Gastrocnemius medialis (tissue), 4 donors: ENCODE measurements at regions not wholly inside any gene's neighbourhood (a gene's known extent, or its start where the extent isn't known, plus 50 kb on each side); places are given as distances from the start of the nearest gene placed in this dataset.

Experiments
- CTCF ChIP-seq, 5 experiments: fragments of 450-650 bp in 3 of 5; fragments of 200-600 bp in 2 of 5; sonication (generic) in 2 of 5; IDR thresholded peaks in 4 of 5; conservative IDR thresholded peaks in 1 of 5; 1 replicate in 4 of 5; 2 replicates in 1 of 5; pipeline ENCODE4 v1.5.1; 2016 to 2019; ENCODE audit warnings: antibody characterized with exemption in 5 of 5, mild to moderate bottlenecking in 3 of 5, moderate library complexity in 3 of 5
- POLR2A ChIP-seq, 2 donors: fragments of 450-650 bp; IDR thresholded peaks; one replicate each; pipeline ENCODE4 v1.6.1; 2017; ENCODE audit warnings: antibody characterized with exemption in 2 of 2, mild to moderate bottlenecking in 2 of 2, moderate library complexity in 2 of 2

GRCh38 chr12:67107751-67108269 lies 161.3 kb upstream of the CAND1 start:
- TF ChIP-seq CTCF (IDR thresholded peaks at IDR 0.05 in 4 of 5, conservative IDR thresholded peaks at IDR 0.05 in 1 of 5) (no peak), POLR2A (IDR thresholded peaks at IDR 0.05) (no peak)
